ENCODE measurements at regions not wholly inside any gene's neighbourhood (a gene's known extent, or its start where the extent isn't known, plus 50 kb on each side); places are given as distances from the start of the nearest gene placed in this dataset.

GRCh38 chr1:187096689-187097088, 267.9 kb downstream of the PLA2G4A start:
- Histone ChIP-seq H3K9me3 (no peaks in the 10 kb centered on the region), H3K36me3 (no peaks in the 10 kb centered on the region), H3K4me3 (ENCODE audit: low read depth in 1 of 2, low read length in 1 of 2) (no peak overlapping the region), H3K27ac (no peak overlapping the region), H3K27me3 (no peaks in the 10 kb centered on the region), H3K4me1 (ENCODE audit: control insufficient read depth in 1 of 2, insufficient read depth in 1 of 2, low read depth in 1 of 2, low read length in 1 of 2) (no peaks in the 10 kb centered on the region)
- no peak for TF ChIP-seq CTCF (IDR thresholded peaks at IDR 0.05)

- Histone ChIP-seq H3K4me1 (ENCODE audit: control insufficient read depth in 1 of 2, insufficient read depth in 1 of 2, low read depth in 1 of 2, low read length in 1 of 2) (no peaks in the 10 kb centered on the region), H3K27ac (no peak overlapping the region), H3K36me3 (no peaks in the 10 kb centered on the region), H3K4me3 (ENCODE audit: low read depth in 1 of 2, low read length in 1 of 2) (no peak overlapping the region), H3K9me3 (no peaks in the 10 kb centered on the region), H3K27me3 (no peaks in the 10 kb centered on the region)
- TF ChIP-seq CTCF (IDR thresholded peaks at IDR 0.05): no peak
Measured at GRCh38 chr1:187110351-187110750, 281.6 kb downstream of the PLA2G4A start.

GRCh38 chr1:187114792-187115191, 286.0 kb downstream of the PLA2G4A start:
- H3K9me3 ChIP-seq: no peaks in the 10 kb centered on the region

DNA sequence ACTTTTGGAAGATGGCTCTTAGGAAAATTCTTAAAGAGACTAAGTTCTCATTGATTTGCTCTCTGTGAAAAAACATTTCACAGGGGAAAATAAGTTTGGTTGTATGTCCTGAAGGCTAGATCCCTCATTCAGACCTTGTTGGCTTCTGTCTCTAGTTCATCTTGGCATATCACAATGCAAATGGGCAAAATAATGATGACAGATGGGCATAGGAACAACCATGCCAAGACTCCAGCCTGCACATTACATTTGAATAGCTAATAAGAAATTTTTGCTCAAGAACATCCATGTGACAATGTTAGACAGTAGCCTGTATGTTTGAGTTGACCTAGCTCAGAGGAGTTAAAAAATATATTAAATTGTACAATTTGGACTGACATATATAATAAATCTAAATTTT, 292.9 kb downstream of the PLA2G4A start:
- no peak for TF ChIP-seq CTCF (IDR thresholded peaks at IDR 0.05)
- Histone ChIP-seq H3K9me3 (no peaks in the 10 kb centered on the region), H3K36me3 (no peaks in the 10 kb centered on the region), H3K27me3 (no peaks in the 10 kb centered on the region), H3K4me3 (ENCODE audit: low read depth in 1 of 2, low read length in 1 of 2) (no peak overlapping the region), H3K4me1 (ENCODE audit: control insufficient read depth in 1 of 2, insufficient read depth in 1 of 2, low read depth in 1 of 2, low read length in 1 of 2) (no peaks in the 10 kb centered on the region), H3K27ac (no peak overlapping the region)

More at GRCh38 chr1:187114792-187115191, 286.0 kb downstream of the PLA2G4A start:
- H3K36me3 ChIP-seq: no peaks in the 10 kb centered on the region
- H3K4me1 ChIP-seq (ENCODE audit: control insufficient read depth in 1 of 2, insufficient read depth in 1 of 2, low read depth in 1 of 2, low read length in 1 of 2): no peaks in the 10 kb centered on the region
- H3K4me3 ChIP-seq (ENCODE audit: low read depth in 1 of 2, low read length in 1 of 2): no peak overlapping the region
- H3K27ac ChIP-seq: no peak overlapping the region
- TF ChIP-seq CTCF (IDR thresholded peaks at IDR 0.05): no peak
- H3K27me3 ChIP-seq: no peaks in the 10 kb centered on the region

GRCh38 chr1:187122566-187122965, 293.8 kb downstream of the PLA2G4A start:
- no peak for TF ChIP-seq CTCF (IDR thresholded peaks at IDR 0.05)
- no peak overlapping the region for H3K4me3 ChIP-seq (ENCODE audit: low read depth in 1 of 2, low read length in 1 of 2)

DNA sequence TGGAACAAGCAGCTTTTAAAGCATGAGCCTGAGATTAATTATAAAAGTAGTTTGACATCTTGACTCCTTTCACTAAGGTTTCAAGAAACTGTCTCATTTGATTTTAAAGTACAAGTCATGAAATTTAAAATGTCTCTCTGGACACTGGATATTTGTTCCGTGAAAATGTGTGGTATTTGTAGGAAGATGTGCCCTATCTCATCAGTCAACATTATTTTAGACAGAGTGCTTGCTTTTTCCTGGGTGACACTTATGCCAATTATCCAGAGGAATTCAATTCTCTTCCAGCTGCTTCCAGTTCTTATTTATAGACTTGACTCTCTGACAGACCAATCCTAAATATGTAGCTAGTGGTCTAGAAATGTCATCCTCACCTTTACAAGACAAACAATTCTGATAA, 300.4 kb downstream of the PLA2G4A start:
- Histone ChIP-seq H3K4me1 (ENCODE audit: control insufficient read depth in 1 of 2, insufficient read depth in 1 of 2, low read depth in 1 of 2, low read length in 1 of 2) (no peaks in the 10 kb centered on the region), H3K27me3 (no peaks in the 10 kb centered on the region), H3K27ac (no peak overlapping the region), H3K9me3 (no peaks in the 10 kb centered on the region), H3K36me3 (no peaks in the 10 kb centered on the region), H3K4me3 (ENCODE audit: low read depth in 1 of 2, low read length in 1 of 2) (no peak overlapping the region)
- no peak for TF ChIP-seq CTCF (IDR thresholded peaks at IDR 0.05)

More at GRCh38 chr1:187122566-187122965, 293.8 kb downstream of the PLA2G4A start:
- H3K36me3 ChIP-seq: no peaks in the 10 kb centered on the region
- no peak overlapping the region for H3K27ac ChIP-seq
- no peaks in the 10 kb centered on the region for H3K9me3 ChIP-seq
- no peaks in the 10 kb centered on the region for H3K4me1 ChIP-seq (ENCODE audit: control insufficient read depth in 1 of 2, insufficient read depth in 1 of 2, low read depth in 1 of 2, low read length in 1 of 2)
- no peaks in the 10 kb centered on the region for H3K27me3 ChIP-seq

Data from neutrophil (primary cell).